Mucosa of descending colon (tissue), 3 donors: ENCODE measurements at regions not wholly inside any gene's neighbourhood (a gene's known extent, or its start where the extent isn't known, plus 50 kb on each side); places are given as distances from the start of the nearest gene placed in this dataset.
A peak's percentile ranks its signal among the peaks of the same experiment; 100 is the strongest.

Source experiments
- ATAC-seq: fragments of 200-7000 bp; cut with Tn5 transposase; one replicate; pipeline ENCODE4 v1.9.1; 2020; ENCODE audit warnings: mild to moderate bottlenecking, moderate library complexity
- DNase-seq, 3 donors: peaks; one replicate each; pipeline ENCODE4 v3.0.0-alpha.2; 2020
- H3K36me3 ChIP-seq: fragments of 200-600 bp; one replicate; pipeline ENCODE4 v1.8.0; 2021; ENCODE audit warnings: low read depth, mild to moderate bottlenecking
- H3K4me1 ChIP-seq: fragments of 200-600 bp; one replicate; pipeline ENCODE4 v1.8.0; 2021; ENCODE audit warnings: low read depth, mild to moderate bottlenecking
- H3K4me3 ChIP-seq: fragments of 200-600 bp; one replicate; pipeline ENCODE4 v1.8.0; 2021; ENCODE audit warnings: mild to moderate bottlenecking
- H3K9me3 ChIP-seq: fragments of 200-600 bp; one replicate; pipeline ENCODE4 v1.8.0; 2021; ENCODE audit warnings: mild to moderate bottlenecking
- CTCF ChIP-seq: fragments of 200-600 bp; IDR thresholded peaks from one replicate; pipeline ENCODE4 v1.8.0; 2022; ENCODE audit warnings: antibody characterized with exemption, mild to moderate bottlenecking
- intact Hi-C, 2 donors: fragments of 100-400 bp; cut with DNase I in 1 of 2; cut with micrococcal nuclease in 1 of 2; formaldehyde crosslinking; loops; one replicate each; pipeline versions ENCODE4 v1.11.0 to v1.11.1; 2022; cut with DNase I, micrococcal nuclease
- donor health status: DM: no; HTN: no; CAD: no; lungs with moderate emphysema.
- donor health status: DM: no; HTN: no; CAD: no.
- donor health status: DM: no; HTN: yes; CAD: no.

DNA sequence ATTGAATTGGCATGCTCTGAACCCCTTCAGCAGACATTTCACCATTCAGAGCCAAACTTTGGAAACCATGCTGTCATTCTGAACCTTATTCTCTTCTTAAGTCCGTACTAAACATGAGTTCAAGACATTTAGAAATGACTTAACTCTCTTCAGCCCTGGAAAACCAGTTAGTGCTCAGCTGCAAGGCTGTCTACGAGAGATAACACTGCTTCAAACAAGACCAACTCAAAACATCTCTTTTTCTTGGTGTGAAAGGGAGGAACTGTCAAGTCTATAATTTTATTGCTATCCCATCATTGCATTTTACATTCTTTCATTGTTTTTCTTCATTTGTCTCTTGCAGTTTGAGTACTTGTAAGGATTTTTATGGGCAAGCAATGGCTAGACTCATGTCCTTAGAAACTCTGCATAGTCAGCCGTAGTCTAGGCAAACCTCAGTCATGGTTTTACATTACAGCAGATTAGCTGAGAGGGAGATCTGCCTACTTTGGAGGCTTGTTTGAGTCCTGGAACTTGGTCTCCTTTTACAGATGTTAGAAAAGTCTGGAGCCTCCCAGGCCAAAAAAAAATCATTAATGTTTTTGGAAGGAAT is 120.6 kb upstream of the JADE1 start:
- no peak overlapping the region for H3K4me3 ChIP-seq
- H3K36me3 ChIP-seq: no peaks in the 10 kb centered on the region
- intact Hi-C loops: no loop called here
- peaks cover 6% of the 10 kb centered on the region for H3K4me1 ChIP-seq
- DNase-seq: no peak
- ATAC-seq: no peak
- H3K9me3 ChIP-seq: no peaks in the 10 kb centered on the region
- no peak for TF ChIP-seq CTCF

GRCh38 chr4:128688033-128688721 is 121.3 kb upstream of the JADE1 start:
- Histone ChIP-seq H3K4me3 (no peak overlapping the region), H3K36me3 (no peaks in the 10 kb centered on the region), H3K4me1 (peaks cover 6% of the 10 kb centered on the region), H3K9me3 (no peaks in the 10 kb centered on the region)
- DNase-seq (no peak), ATAC-seq (peak; percentile 59)
- no peak for TF ChIP-seq CTCF
- intact Hi-C loops: no loop called here

DNA sequence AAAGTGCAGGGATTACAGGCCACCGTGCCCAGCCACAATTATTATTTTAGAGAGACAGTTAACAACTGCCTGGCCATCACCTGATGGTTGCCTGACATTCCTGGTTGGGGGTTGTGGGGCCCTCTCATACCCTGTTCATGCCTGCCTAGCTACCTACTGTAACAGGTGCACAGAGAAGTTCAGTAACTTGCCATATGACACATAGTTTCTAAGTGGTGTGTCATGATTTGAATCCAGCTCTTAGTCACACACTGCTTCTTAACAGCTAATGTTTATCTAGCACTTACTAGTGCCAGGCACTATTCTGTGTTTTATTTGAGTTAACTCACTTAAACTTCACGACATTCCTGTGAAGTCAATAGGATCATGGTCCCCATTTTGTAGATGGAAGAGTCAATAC is 122.7 kb upstream of the JADE1 start:
- Histone ChIP-seq H3K4me3 (no peak overlapping the region), H3K36me3 (no peaks in the 10 kb centered on the region), H3K9me3 (no peaks in the 10 kb centered on the region), H3K4me1 (peaks cover 6% of the 10 kb centered on the region)
- DNase-seq (no peak), ATAC-seq (no peak)
- no peak for TF ChIP-seq CTCF
- intact Hi-C loops: no loop called here

GRCh38 chr4:128686032-128686465 is 123.5 kb upstream of the JADE1 start:
- ATAC-seq (no peak), DNase-seq (no peak)
- Histone ChIP-seq H3K36me3 (no peaks in the 10 kb centered on the region), H3K9me3 (no peaks in the 10 kb centered on the region), H3K4me3 (no peak overlapping the region), H3K4me1 (peaks cover 6% of the 10 kb centered on the region)
- no peak for TF ChIP-seq CTCF
- intact Hi-C loops: no loop called here

DNA sequence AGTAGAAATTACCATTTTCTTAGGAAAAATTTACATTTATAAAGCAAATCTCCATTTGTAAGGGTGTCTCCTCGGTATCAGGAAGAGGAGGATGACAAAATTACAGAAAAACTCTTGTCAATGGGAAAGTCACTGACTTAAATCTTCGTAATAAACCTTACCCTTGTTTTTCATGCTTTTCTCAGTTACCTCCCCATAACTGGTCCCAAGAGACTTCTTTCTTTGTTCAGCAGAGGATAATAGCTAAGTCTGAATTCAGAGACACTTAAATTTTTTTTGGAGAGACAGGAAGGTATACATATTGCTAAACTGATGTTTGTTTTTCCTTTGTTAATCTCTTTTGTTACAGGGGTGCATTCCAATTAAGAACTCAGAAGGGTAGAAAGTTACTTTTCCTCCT is 125.5 kb upstream of the JADE1 start:
- peaks cover 6% of the 10 kb centered on the region for H3K4me1 ChIP-seq
- TF ChIP-seq CTCF: no peak
- DNase-seq: no peak
- no peak for ATAC-seq
- no peak overlapping the region for H3K4me3 ChIP-seq
- no peaks in the 10 kb centered on the region for H3K36me3 ChIP-seq
- H3K9me3 ChIP-seq: no peaks in the 10 kb centered on the region
- intact Hi-C loops: no loop called here
